ENCODE measurements at regions not wholly inside any gene's neighbourhood (a gene's known extent, or its start where the extent isn't known, plus 50 kb on each side); places are given as distances from the start of the nearest gene placed in this dataset.

DNA sequence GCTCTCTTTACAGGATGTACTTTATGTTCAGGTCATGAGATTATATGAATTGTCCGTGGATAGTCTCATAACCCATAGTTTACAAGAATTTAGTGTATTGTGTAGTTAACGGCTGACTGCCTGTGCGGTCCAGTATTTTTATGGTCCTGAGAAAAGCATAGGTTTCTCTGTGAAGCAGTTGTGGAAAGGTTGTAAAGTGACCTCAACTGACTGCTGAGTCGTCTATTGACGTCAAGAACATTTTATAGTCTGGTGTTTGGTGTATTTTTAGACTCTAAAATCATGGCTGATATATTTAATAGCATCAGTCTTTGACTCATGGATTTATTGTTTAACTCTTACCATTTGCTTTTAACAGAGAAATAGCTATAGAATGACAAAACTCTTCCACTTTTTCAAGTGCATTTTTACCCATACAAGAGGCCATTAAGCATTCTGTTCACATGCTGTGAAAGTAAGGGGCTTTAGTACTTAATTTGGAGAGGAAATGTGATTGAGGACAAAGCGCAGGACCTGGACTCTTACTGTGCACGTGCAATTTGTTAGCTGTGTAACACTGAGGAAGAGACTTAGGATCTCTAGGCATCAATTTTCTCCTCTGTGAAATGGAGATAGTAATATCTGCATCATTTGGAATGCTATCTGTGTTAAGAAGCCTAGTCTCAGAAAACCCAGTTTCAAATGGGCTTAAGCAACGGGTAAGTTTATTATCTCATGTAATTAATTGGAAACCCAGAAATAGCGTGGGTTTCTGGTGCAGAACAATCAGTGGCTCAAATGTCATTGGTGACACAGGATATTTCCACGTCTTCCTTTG is 240.8 kb downstream of the NFKBIZ start:
- no peak overlapping the region for H3K27ac ChIP-seq (ENCODE audit: low read depth, low read length)
- no peaks in the 10 kb centered on the region for H3K79me1 ChIP-seq (ENCODE audit: low read length)

DNA sequence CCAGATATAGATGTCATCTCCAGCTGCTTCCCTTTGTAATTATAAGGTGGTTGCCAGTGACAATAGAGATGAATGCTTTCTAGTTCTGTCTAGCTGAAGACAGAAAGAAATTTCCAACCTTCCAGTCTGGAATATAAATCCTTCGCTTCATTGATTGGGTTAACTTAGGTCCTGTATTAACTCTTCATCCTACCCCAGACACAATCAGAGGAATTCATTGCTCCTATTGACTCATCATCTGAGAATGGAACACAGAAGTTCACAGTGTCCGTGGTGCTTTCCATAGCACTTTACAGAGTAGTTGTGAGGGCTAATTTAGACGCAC is 241.4 kb downstream of the NFKBIZ start:
- H3K4me1 ChIP-seq (ENCODE audit: control insufficient read depth, low read depth, low read length) = no peaks in the 10 kb centered on the region
- no CpG with 5 or more reads among the region's 3 CpGs for WGBS (ENCODE audit: extremely low coverage, insufficient coverage, low lambda C conversion rate)
- H3K27ac ChIP-seq (ENCODE audit: low read depth, low read length) = no peak overlapping the region

More for the DNA sequence above, 240.8 kb downstream of the NFKBIZ start:
- Histone ChIP-seq H2BK15ac (replicated peaks; ENCODE audit: low read depth) (no peak overlapping the region), H3K4me2 (ENCODE audit: low read length) (no peak overlapping the region), H3K27me3 (ENCODE audit: insufficient read depth, low read length, poor library complexity) (no peaks in the 10 kb centered on the region), H3K18ac (ENCODE audit: low read length) (no peak overlapping the region), H3K4ac (ENCODE audit: low read depth, low read length) (no peak overlapping the region), H2BK5ac (ENCODE audit: low read length) (no peak overlapping the region), H3K79me2 (ENCODE audit: control insufficient read depth, insufficient read depth, low read length) (no peaks in the 10 kb centered on the region), H3K56ac (ENCODE audit: low read length) (no peak overlapping the region), H4K5ac (ENCODE audit: low read length) (no peak overlapping the region), H3K36me3 (ENCODE audit: control insufficient read depth, insufficient read depth, low read length) (no peaks in the 10 kb centered on the region), H4K8ac (ENCODE audit: low read depth, low read length) (no peak overlapping the region), H2AK5ac (ENCODE audit: low read length) (no peak overlapping the region), H3K4me3 (ENCODE audit: low read length) (no peak overlapping the region), H2BK120ac (ENCODE audit: low read depth, low read length) (no peak overlapping the region), H3K9ac (ENCODE audit: low read length) (no peak overlapping the region), H3K4me1 (ENCODE audit: control insufficient read depth, low read depth, low read length) (no peaks in the 10 kb centered on the region), H3K23ac (ENCODE audit: low read length) (no peak overlapping the region)
- DNase-seq = no peak
- WGBS (ENCODE audit: extremely low coverage, insufficient coverage, low lambda C conversion rate) = no CpG with 5 or more reads among the region's 10 CpGs

DNA sequence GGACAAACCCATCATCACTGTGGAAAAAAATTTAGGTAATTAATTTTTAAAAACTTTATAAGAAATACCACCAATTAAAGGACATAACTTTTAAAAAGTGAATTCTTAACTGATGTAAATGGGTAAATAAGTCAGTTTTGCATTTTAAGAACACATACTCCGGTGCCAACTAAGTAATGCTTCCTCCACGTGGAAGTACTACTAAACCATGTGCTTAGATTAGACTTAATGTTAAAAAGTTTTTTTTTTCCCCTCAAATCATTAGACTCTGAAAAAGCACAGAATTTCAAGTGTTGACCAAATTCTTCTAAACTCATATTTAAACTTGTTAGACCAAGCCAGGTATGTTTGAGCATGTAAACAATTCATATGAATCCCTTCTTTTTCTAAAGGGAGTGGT is 242.0 kb downstream of the NFKBIZ start:
- Histone ChIP-seq H3K4me3 (ENCODE audit: low read length) (no peak overlapping the region), H3K4me1 (ENCODE audit: control insufficient read depth, low read depth, low read length) (no peaks in the 10 kb centered on the region), H3K36me3 (ENCODE audit: control insufficient read depth, insufficient read depth, low read length) (no peaks in the 10 kb centered on the region), H4K5ac (ENCODE audit: low read length) (no peak overlapping the region), H3K4ac (ENCODE audit: low read depth, low read length) (no peak overlapping the region), H3K27ac (ENCODE audit: low read depth, low read length) (no peak overlapping the region), H3K9ac (ENCODE audit: low read length) (no peak overlapping the region), H3K79me2 (ENCODE audit: control insufficient read depth, insufficient read depth, low read length) (no peaks in the 10 kb centered on the region), H2AK5ac (ENCODE audit: low read length) (no peak overlapping the region), H3K23ac (ENCODE audit: low read length) (no peak overlapping the region), H3K27me3 (ENCODE audit: insufficient read depth, low read length, poor library complexity) (no peaks in the 10 kb centered on the region), H2BK5ac (ENCODE audit: low read length) (no peak overlapping the region), H3K56ac (ENCODE audit: low read length) (no peak overlapping the region), H3K4me2 (ENCODE audit: low read length) (no peak overlapping the region), H2BK15ac (replicated peaks; ENCODE audit: low read depth) (no peak overlapping the region), H4K8ac (ENCODE audit: low read depth, low read length) (no peak overlapping the region), H3K18ac (ENCODE audit: low read length) (no peak overlapping the region), H2BK120ac (ENCODE audit: low read depth, low read length) (no peak overlapping the region), H3K79me1 (ENCODE audit: low read length) (no peaks in the 10 kb centered on the region)
- no peak for DNase-seq
- WGBS (ENCODE audit: extremely low coverage, insufficient coverage, low lambda C conversion rate) = no CpG with 5 or more reads among the region's 2 CpGs

More for the DNA sequence above, 241.4 kb downstream of the NFKBIZ start:
- Histone ChIP-seq H4K5ac (ENCODE audit: low read length) (no peak overlapping the region), H3K9ac (ENCODE audit: low read length) (no peak overlapping the region), H3K18ac (ENCODE audit: low read length) (no peak overlapping the region), H2AK5ac (ENCODE audit: low read length) (no peak overlapping the region), H3K4me3 (ENCODE audit: low read length) (no peak overlapping the region), H4K8ac (ENCODE audit: low read depth, low read length) (no peak overlapping the region), H3K23ac (ENCODE audit: low read length) (no peak overlapping the region), H3K4me2 (ENCODE audit: low read length) (no peak overlapping the region), H3K79me1 (ENCODE audit: low read length) (no peaks in the 10 kb centered on the region), H3K4ac (ENCODE audit: low read depth, low read length) (no peak overlapping the region), H3K27me3 (ENCODE audit: insufficient read depth, low read length, poor library complexity) (no peaks in the 10 kb centered on the region), H3K36me3 (ENCODE audit: control insufficient read depth, insufficient read depth, low read length) (no peaks in the 10 kb centered on the region), H2BK5ac (ENCODE audit: low read length) (no peak overlapping the region), H3K79me2 (ENCODE audit: control insufficient read depth, insufficient read depth, low read length) (no peaks in the 10 kb centered on the region), H2BK15ac (replicated peaks; ENCODE audit: low read depth) (no peak overlapping the region), H2BK120ac (ENCODE audit: low read depth, low read length) (no peak overlapping the region), H3K56ac (ENCODE audit: low read length) (no peak overlapping the region)
- no peak for DNase-seq

DNA sequence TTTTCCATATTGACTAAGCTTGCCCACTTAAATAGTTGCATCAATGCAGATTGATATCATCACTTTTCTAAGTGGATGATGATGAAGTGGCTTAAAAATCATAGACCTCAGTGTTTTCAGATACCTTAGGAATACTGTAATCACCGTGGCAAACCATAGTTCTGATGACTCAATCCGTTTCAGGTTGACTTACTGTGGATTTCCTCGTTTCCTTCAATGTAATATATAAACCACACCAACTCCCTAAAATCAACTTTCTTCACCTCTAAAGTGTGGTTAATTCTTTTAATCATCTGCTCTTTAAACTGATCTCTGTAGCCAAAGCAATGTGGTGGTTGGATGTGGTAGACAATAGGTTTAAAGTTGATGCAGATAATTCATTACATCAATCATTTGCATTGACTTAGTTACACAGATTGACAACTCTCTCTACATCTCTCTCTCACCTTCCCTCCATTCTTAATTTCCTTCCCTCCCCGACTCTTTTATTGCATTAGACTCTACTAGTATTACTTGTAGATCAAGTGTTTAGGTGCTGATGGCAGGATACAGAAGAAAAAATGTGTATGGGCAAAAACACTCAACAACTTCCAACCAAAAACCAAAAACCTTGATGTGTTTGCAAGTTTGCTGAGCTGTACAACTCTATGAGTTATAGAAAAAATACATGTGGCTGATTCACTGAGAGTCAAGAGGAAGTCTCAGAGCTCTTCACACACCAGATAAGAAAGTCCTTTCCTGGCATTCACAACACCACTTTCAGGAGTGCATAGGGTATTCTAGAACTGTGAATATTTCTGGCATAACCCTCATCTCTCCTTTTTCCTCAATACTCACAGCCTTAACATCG is 243.5 kb downstream of the NFKBIZ start:
- H3K4me1 ChIP-seq (ENCODE audit: control insufficient read depth, low read depth, low read length) = no peaks in the 10 kb centered on the region
- H3K23ac ChIP-seq (ENCODE audit: low read length) = no peak overlapping the region
- H3K4me3 ChIP-seq (ENCODE audit: low read length) = no peak overlapping the region
- no peak overlapping the region for H3K18ac ChIP-seq (ENCODE audit: low read length)
- no peak overlapping the region for H2BK120ac ChIP-seq (ENCODE audit: low read depth, low read length)
- no CpG with 5 or more reads among the region's 5 CpGs for WGBS (ENCODE audit: extremely low coverage, insufficient coverage, low lambda C conversion rate)
- no peak overlapping the region for H3K4ac ChIP-seq (ENCODE audit: low read depth, low read length)
- no peak overlapping the region for H2BK5ac ChIP-seq (ENCODE audit: low read length)
- H3K27ac ChIP-seq (ENCODE audit: low read depth, low read length) = no peak overlapping the region
- H4K5ac ChIP-seq (ENCODE audit: low read length) = no peak overlapping the region
- no peak overlapping the region for H3K56ac ChIP-seq (ENCODE audit: low read length)
- H3K79me2 ChIP-seq (ENCODE audit: control insufficient read depth, insufficient read depth, low read length) = no peaks in the 10 kb centered on the region
- H3K9ac ChIP-seq (ENCODE audit: low read length) = no peak overlapping the region
- H2AK5ac ChIP-seq (ENCODE audit: low read length) = no peak overlapping the region
- no peaks in the 10 kb centered on the region for H3K27me3 ChIP-seq (ENCODE audit: insufficient read depth, low read length, poor library complexity)
- no peaks in the 10 kb centered on the region for H3K79me1 ChIP-seq (ENCODE audit: low read length)
- no peaks in the 10 kb centered on the region for H3K36me3 ChIP-seq (ENCODE audit: control insufficient read depth, insufficient read depth, low read length)
- H2BK15ac ChIP-seq (replicated peaks; ENCODE audit: low read depth) = no peak overlapping the region
- H3K4me2 ChIP-seq (ENCODE audit: low read length) = no peak overlapping the region
- no peak for DNase-seq
- no peak overlapping the region for H4K8ac ChIP-seq (ENCODE audit: low read depth, low read length)

DNA sequence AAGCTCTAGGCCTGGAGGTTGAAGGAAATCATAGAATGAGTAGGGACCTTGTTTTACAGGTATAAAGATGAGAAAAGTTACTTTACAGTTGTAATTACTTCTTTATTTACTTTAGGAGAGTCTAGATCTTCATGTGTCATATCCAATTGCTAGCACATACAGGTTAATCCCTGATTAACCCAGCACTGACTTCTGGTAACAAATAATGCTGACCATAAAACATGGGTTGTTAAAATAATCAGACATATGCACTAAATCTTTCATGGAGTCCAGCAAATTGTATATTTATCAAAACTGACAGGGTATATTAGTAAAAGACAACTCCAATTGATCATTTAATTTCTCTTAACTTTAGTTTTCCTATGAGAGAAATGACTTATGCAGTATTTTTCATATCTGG is 245.2 kb downstream of the NFKBIZ start:
- no peak overlapping the region for H3K4ac ChIP-seq (ENCODE audit: low read depth, low read length)
- no peak overlapping the region for H2BK120ac ChIP-seq (ENCODE audit: low read depth, low read length)
- no peak overlapping the region for H3K9ac ChIP-seq (ENCODE audit: low read length)
- H3K79me2 ChIP-seq (ENCODE audit: control insufficient read depth, insufficient read depth, low read length) = no peaks in the 10 kb centered on the region
- H3K4me3 ChIP-seq (ENCODE audit: low read length) = no peak overlapping the region
- H3K27ac ChIP-seq (ENCODE audit: low read depth, low read length) = no peak overlapping the region
- H3K27me3 ChIP-seq (ENCODE audit: insufficient read depth, low read length, poor library complexity) = no peaks in the 10 kb centered on the region
- no peaks in the 10 kb centered on the region for H3K79me1 ChIP-seq (ENCODE audit: low read length)
- no peak overlapping the region for H2BK5ac ChIP-seq (ENCODE audit: low read length)
- no peak for DNase-seq
- no peaks in the 10 kb centered on the region for H3K36me3 ChIP-seq (ENCODE audit: control insufficient read depth, insufficient read depth, low read length)
- H4K8ac ChIP-seq (ENCODE audit: low read depth, low read length) = no peak overlapping the region
- H3K18ac ChIP-seq (ENCODE audit: low read length) = no peak overlapping the region
- no peak overlapping the region for H4K5ac ChIP-seq (ENCODE audit: low read length)
- H3K23ac ChIP-seq (ENCODE audit: low read length) = no peak overlapping the region
- no peaks in the 10 kb centered on the region for H3K4me1 ChIP-seq (ENCODE audit: control insufficient read depth, low read depth, low read length)
- no peak overlapping the region for H3K56ac ChIP-seq (ENCODE audit: low read length)
- H2BK15ac ChIP-seq (replicated peaks; ENCODE audit: low read depth) = no peak overlapping the region
- H2AK5ac ChIP-seq (ENCODE audit: low read length) = no peak overlapping the region
- H3K4me2 ChIP-seq (ENCODE audit: low read length) = no peak overlapping the region
